ENCODE measurements at regions not wholly inside any gene's neighbourhood (a gene's known extent, or its start where the extent isn't known, plus 50 kb on each side); places are given as distances from the start of the nearest gene placed in this dataset.

- DNase-seq: no peak
- no peak overlapping the region for H3K9ac ChIP-seq (ENCODE audit: extremely low read depth, insufficient read length, low read length)
Observed at GRCh38 chr15:68487087-68487843, 55.3 kb upstream of the ITGA11 start.

More at GRCh38 chr15:68487087-68487843, 55.3 kb upstream of the ITGA11 start:
- no peak overlapping the region for H3K18ac ChIP-seq (ENCODE audit: insufficient read length, low read depth, low read length)
- WGBS (ENCODE audit: extremely low coverage, insufficient read length, low lambda C conversion rate): no CpG with 5 or more reads among the region's 5 CpGs
- H2AFZ ChIP-seq (ENCODE audit: low read length): no peak overlapping the region
- H4K91ac ChIP-seq (ENCODE audit: insufficient read length, low read depth, low read length): no peak overlapping the region
- peaks cover 4% of the 10 kb centered on the region; the same call in 1 of the 2 replicates for H3K4me1 ChIP-seq (ENCODE audit: insufficient read depth, low read length)
- peak overlapping the region; percentile 67; the same call in 1 of the 2 replicates for H3K14ac ChIP-seq (ENCODE audit: insufficient read depth, low read length)
- no peak overlapping the region for H2BK12ac ChIP-seq (ENCODE audit: insufficient read length, low read depth, low read length)
- Mint-ChIP-seq H3K36me3 (ENCODE audit: insufficient read depth in 1 of 3, low read depth in 3 of 3) (peaks cover 0 to 7% (median 0%) of the 10 kb centered on the region in 3 experiments; a peak in 1 of 7 replicates), H3K4me1 (peaks cover 20 to 25% of the 10 kb centered on the region in 2 experiments), H3K9me3 (peaks cover 2 to 3% of the 10 kb centered on the region in 2 experiments; a peak in 1 of 5 replicates), H3K27me3 (ENCODE audit: low read depth) (peaks cover 10% of the 10 kb centered on the region), H3K27ac (peak overlapping the region in 1 of 3 experiments; percentile 77; a peak in 1 of 7 replicates), H3K4me3 (no peak overlapping the region; a peak in 1 of 5 replicates)
- no peak for TF ChIP-seq CTCF (conservative IDR thresholded peaks at IDR 0.05)
- no peak overlapping the region for H2AK5ac ChIP-seq (ENCODE audit: insufficient read length, low read length)
- no peak overlapping the region for H2BK5ac ChIP-seq (ENCODE audit: insufficient read length, low read length)
- H3K79me1 ChIP-seq (ENCODE audit: insufficient read depth, low read depth, low read length, poor library complexity, severe bottlenecking): no peaks in the 10 kb centered on the region
- no peak overlapping the region for H3T11ph ChIP-seq (ENCODE audit: low read length)
- no peak overlapping the region for H3K4me2 ChIP-seq (ENCODE audit: insufficient read depth, insufficient read length, low read length)
- H3K27me3 ChIP-seq (ENCODE audit: insufficient read depth, low read length): no peaks in the 10 kb centered on the region
- H3K56ac ChIP-seq (ENCODE audit: insufficient read length, low read depth, low read length): no peak overlapping the region
- no peak overlapping the region for H4K8ac ChIP-seq (replicated peaks; ENCODE audit: insufficient read length, low read depth, low read length)
- no peak overlapping the region for H2BK15ac ChIP-seq (ENCODE audit: low read depth, low read length)
- no peaks in the 10 kb centered on the region for H4K20me1 ChIP-seq (ENCODE audit: control insufficient read depth, insufficient read depth, insufficient read length)
- H3K23ac ChIP-seq (ENCODE audit: insufficient read length, low read depth, low read length): no peak overlapping the region
- no peaks in the 10 kb centered on the region for H3K23me2 ChIP-seq (ENCODE audit: insufficient read length, low read depth, low read length, poor library complexity, severe bottlenecking)
- no peak overlapping the region for H3K27ac ChIP-seq (ENCODE audit: insufficient read length, low read depth, low read length)
- H3K4ac ChIP-seq (ENCODE audit: low read depth, low read length): no peak overlapping the region
- no peaks in the 10 kb centered on the region for H3K79me2 ChIP-seq (ENCODE audit: insufficient read depth, low read length)
- H2BK20ac ChIP-seq (ENCODE audit: low read depth, low read length, poor library complexity, severe bottlenecking): no peak overlapping the region
- no peak overlapping the region for H2BK120ac ChIP-seq (ENCODE audit: low read depth, low read length, poor library complexity, severe bottlenecking)
- no peaks in the 10 kb centered on the region for H3K9me3 ChIP-seq (ENCODE audit: control insufficient read depth, low read depth, low read length)
- no peak overlapping the region for H4K5ac ChIP-seq (ENCODE audit: insufficient read length, low read depth, low read length)

Data from H9 (cell line).